HG02938 (cell line): ENCODE measurements at regions not wholly inside any gene's neighbourhood (a gene's known extent, or its start where the extent isn't known, plus 50 kb on each side); places are given as distances from the start of the nearest gene placed in this dataset.
"Not testable (repeated sequence)": the region's sequence is repeated elsewhere in the genome, so short reads cannot be mapped to it uniquely, and the experiment has no call there.

Experiments
- ATAC-seq: cut with Tn5 transposase; IDR thresholded peaks from one replicate; pipeline ENCODE4 v1.9.1; 2021; ENCODE audit warnings: mild to moderate bottlenecking, moderate library complexity; ENCODE audit not compliant: unreplicated experiment

DNA sequence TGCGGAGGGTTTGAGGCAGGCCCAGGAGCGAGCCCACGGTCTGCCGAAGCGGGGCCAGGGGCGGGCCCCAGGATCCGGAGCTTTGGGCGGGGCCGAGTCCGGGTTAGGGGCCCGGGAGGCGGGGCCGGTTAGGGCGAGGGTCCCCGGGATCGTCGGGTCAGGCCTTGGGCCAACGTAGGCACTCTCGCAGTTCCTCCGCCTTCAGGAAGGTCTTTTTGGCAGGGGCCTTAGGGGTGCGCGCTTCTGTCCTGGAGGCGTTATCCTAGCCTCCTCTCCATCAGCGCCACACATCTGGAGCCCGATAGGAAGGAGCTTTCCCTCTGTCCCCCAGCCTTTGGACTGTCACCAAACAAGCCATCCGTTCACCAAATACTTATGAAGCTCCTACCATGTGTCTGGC is 131.8 kb upstream of the ALDH3B2 start:
- ATAC-seq, result not testable (repeated sequence)

DNA sequence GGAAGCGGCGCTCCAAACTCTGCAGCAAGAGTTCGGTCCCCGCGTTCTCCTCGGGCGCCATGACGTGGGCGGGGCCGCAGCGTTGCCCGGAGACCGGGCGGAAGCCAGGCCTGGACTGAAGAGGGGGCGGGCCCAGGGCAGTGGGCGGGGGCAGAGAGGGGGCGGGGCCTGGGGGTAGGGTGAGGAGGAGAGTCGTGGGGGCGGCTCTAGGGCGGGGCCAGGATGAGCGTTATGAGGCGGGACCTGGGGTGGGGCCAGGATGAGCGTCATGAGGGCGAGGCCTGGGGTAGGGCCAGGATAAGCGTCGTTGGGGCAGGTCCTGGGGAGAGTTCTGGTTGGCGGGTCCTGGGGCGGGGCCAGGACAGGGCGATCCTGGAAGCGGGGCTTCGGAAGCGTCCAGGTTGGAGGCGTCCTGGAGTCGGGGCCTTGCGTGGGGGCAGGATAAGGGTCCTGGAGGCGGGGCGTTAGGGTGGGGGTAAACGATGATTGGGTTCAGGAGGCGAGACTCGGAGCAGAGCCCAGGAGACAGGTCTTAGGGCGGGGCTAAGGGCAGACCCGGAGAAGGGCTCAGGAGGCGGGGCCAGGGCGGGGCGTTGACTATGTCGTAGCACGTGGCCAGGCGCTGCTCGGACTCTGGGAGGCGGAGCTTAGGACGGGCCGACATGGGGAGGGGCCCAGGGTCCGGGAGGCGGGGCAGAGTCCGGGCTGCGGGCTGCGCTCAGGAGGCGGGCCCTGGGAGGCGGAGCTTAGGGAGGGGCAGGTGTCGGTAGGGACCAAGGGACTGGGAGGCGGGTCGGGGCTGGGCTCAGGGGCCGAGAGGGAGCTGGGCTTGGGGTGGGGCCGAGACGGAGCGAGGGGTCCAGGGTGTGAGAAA is 131.1 kb upstream of the ALDH3B2 start:
- ATAC-seq, result peak; percentile 76

DNA sequence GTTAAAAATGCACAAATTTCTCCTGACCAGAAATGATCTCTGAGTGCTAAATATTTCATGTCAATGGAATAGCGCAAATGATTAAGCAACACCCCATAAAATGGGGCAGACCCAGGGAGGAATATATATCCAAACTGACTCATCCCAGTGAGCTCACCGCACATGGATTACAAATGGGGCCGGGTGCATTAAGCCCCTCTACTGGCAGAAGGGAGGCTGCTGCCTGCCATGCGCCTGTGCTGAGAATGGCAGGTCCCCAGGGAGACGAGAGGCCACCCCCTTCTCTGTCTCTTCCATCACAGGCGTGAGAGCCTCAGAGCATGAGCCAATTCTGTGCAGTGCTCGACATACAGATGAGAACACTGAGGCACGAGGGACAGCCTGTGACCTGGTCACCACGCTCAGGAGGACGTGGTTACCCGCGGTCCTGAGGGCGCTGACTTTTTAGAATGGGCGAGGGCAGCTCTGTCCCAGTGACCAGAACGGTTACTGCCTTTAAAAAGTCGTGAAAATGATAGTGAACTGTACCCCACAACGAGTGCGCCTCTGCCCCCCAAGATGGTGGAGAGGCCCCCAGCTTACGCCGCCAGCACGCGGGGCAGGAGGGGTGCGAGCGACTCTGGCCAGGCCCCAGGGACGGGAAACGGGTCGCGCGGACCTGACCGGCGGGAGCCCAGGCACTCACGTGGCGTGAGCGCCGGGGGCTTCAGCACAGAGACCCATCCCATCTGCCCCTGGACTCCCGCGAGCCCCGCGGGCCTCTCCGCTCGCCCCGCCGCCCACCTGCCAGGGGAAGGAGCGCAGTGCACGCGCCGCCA is 130.2 kb upstream of the ALDH3B2 start:
- ATAC-seq, result not testable (repeated sequence)

DNA sequence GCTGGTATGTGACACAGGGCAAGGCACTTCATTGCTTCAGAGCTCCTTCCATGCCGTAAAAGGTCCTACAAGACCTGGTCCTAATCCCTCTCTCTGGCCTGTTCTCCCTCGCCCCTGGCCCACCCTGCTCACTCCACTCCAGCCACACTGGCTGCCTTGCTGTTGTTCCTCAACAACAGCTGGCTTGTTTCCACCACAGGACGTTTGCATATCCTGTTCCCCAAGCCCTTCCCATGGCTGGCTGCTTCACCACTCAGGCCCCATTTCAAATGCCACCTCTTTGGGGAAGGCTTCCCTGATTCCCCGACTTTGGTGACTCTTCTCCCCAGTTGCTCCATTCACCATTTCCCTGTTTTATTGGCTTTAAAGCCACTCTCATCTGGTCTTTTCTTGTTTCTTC is 129.1 kb upstream of the ALDH3B2 start:
- not testable (repeated sequence) for ATAC-seq

DNA sequence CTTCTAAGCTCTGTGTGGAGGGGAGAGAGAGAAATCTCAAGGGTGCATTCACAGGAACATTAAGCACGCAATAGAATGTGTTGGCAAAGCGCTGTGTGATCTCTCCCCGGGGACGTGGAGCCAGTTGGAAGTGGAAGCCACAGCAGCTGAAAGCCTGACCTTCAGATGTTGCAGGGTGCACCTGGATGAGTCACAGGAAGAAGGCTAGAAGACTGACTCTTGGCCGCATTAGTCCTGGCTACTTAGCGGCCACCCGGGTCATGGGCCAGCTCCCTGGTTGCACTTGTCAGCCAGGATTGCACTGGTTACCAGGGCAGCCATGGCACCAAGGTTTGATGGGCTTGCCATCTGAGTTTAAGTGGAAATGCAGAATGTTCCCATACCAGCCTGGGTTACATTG is 128.6 kb upstream of the ALDH3B2 start:
- ATAC-seq, result not testable (repeated sequence)

DNA sequence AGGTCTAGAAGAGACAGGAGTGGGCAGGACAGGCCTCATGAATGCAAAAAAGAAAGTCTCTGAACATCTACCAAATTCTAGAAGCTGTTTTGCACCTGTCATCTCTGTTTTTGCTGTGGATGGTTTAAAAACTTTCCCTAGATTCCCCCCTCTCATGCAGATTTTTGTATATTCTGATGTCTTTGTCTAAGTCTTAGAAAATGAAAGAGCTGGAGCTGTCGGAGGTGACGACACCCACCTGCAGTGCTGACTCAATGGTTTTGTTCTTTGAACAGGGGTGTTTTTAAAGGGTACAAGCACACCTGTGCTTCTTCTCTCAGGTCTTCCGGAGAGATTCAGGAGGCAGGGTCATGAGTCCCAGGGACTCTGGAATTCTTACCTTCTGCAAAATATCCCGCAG is 128.2 kb upstream of the ALDH3B2 start:
- not testable (repeated sequence) for ATAC-seq

DNA sequence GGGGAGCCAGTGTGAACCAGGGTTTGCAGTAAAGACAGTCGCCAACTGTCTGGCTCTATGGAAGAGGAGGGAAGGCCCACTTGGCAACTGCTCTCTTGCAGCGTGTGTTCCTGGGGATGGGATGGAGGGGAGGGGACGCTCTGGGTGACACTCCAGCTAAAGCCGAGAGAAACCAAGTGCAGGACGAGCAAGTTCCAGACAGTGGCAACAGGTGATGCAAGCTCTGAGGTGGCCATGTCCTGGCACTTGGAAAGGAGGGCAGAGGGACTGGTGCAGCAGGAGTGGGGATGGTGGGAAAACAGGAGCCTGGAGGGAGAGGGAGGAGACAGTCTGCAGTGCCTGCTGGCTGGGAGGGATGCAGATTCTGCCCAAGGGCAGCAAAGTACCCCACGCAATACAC is 127.0 kb upstream of the ALDH3B2 start:
- ATAC-seq, result not testable (repeated sequence)

DNA sequence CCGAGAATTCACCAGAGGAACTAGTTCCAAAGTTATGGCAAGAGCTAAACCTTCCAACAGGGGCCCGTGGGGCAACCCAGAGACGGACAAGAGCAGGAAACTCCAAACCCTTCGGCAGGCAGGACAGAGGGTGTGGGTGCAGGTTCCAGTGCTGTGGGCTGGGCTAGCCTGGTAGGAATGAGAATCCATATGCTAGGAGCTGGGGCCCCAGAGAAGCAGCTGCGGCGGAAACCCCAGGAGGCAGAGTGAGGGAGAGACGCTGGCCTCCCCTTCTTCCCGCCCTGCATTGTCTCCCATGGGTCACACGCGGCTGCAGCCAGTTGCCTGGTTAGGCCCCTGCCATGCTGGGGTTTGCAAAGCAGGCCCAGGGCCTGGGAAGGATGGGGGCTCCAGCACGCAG is 126.2 kb upstream of the ALDH3B2 start:
- not testable (repeated sequence) for ATAC-seq

DNA sequence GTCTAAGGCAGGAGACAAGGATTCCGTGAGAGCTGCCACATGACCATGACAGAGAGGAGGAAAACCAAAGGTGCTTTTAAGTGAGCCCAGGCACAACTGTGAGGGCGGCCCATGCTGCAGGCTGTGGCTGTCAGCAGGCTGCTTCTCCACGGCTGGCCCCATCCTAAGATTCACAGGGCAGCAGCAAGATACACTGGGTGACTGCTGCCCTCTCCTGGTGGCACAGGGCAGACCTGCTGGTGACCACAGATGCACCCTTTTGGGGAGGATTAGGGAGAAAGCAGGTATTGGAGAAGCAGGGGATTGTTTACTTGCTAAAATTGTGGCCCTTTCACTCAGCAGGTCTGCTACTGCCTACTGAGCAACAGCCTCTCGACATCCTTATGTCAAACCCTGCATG is 125.4 kb upstream of the ALDH3B2 start:
- not testable (repeated sequence) for ATAC-seq

DNA sequence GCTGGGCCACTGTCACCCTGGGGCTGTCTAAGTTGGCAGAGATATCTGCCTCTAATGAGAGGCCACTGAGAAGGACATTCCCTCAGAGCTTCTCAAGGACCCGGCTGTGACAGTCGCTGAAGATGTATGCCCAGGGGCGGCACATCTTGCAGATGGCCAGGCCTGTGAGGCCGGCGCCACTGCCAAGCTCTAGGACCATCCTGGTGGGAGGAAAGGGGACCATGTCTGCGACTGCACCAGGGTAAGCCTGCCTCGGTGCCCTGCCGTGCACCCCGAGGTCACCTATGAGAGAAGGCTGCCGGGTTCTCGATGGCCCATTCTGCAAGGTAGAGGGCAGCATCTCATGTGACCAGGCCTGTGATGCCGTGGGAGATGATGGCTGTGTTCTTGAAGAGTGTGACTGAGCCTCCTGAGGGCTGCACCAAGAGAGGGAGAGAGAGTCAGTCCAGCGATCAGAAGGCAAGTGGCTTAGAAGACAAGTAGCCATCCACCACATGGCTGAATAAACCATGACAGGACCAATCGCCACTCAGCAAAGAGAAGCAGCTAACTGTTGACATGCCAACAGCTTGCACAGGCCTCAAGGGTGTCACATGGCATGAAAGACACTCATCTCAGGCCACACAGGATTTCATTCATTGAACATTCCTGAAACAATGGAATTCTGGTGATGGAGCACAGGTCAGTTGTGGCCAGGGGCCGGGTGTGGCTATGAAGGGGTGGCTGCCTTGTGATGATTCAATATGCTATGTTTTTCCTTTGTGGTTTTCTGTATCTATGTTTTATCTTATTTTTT is 123.5 kb upstream of the ALDH3B2 start:
- not testable (repeated sequence) for ATAC-seq

DNA sequence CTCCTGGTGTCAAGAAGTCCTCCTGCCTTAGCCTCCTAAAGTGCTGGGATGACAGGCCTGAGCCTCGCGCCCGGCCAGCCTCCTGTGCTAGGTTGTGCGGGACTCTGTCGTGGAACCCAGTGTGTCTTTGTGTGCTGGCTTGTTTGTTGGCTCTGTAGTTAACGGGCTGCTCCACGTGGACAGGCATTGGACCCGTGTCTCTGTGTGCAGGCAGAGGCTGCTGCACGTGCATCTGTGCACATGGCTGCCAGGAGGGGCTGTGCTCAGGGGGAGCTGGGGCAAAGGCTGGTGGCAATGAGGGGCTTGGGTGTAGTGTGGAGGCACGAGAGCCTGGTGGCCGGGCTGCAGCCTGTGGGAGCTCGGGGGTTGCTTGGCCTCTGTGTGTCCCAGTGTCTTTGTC is 121.3 kb upstream of the ALDH3B2 start:
- ATAC-seq, result no peak

DNA sequence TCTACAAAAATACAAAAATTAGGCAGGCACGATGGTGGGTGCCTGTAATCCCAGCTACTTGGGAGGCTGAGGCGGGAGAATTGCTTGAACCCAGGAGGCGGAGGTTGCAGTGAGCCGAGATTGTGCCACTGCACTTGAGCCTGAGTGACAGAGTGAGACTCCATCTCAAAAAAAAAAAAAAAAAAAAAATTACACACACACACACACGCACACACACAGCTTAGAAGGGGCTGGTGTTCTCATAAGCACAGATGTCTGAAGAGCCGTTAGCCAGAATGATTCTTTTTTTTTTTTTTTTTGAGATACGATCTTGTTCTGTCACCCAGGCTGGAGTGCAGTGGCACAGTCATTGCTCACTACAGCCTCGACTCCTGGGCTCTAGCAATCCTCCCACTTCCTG is 119.3 kb upstream of the ALDH3B2 start:
- not testable (repeated sequence) for ATAC-seq

DNA sequence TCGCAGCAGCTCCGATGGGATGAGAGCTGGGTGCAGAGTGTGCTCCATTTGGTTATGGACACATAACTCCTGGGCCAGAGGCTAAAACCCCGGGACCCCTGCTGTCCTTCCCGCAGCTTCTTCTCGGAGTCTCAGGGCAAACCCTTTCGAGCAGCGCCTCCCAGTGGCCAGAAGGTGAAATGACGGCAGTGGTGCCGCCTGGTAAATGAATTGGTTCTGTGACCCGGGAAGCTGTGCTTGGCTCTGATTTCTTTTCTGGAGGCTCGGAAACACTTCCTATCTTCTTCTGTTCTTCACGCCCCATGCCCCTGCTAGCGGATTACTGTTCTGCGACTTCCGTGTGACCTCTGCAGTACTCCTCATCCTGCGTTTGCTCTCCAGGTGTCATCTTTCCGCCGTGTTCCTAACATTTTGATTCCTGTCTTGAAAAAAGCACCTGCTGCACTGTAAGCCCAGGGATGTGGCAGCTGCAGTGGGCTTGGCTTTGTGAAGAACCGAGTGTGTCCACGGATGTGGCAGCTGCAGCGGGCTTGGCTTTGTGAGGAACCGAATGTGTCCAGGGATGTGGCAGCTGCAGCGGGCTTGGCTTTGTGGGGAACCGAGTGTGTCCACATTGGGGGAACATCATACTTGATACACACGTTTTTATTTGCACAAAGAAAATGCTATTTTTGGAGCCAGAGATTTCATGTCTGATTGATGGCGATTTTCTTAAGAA is 118.0 kb upstream of the ALDH3B2 start:
- not testable (repeated sequence) for ATAC-seq

DNA sequence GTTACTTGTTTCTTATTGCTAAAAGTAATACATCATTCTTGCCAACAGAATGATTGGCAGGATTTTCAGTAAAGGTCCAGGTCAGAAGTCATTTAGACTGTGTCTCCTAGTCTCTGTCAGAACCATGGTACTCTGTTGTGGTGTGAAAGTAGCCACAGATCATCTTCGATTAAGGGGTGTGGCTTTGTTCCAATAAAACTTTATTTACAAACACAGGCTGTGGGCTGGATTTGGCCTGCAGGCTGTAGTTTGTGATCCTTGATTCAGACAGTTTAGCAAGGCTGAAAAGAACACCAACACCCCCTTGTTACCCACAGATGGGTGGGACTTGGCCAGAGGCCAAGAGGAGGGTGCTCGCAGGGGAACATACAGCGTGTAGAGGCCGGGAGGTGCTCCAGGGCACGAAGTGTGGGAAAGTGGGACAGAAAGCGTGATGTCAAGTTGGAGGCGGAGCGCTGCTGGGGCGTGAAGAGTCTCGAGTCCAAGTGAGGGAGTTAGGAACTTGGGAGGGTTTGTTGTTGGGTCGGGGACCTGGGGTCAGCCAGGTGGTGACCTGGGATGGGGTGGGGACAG is 117.3 kb upstream of the ALDH3B2 start:
- ATAC-seq, result not testable (repeated sequence)

DNA sequence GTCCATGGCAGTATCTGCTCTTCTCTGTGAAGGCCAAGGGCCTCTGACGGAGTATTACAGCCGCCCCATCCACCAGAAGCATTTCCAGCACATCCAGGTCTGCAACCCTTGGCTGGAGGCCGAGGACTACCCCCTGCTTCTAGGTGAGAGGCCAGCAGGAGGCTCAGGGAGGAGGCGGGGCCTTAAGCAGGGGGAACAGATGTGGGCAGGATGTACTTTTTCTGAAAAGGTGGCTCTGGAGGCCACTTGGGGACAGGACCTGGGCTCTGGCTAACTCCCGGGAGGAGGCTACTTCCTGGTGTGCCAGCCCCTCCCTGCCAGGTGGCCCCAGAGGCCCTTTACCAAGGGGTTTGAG is 113.9 kb upstream of the ALDH3B2 start:
- ATAC-seq, result not testable (repeated sequence)

DNA sequence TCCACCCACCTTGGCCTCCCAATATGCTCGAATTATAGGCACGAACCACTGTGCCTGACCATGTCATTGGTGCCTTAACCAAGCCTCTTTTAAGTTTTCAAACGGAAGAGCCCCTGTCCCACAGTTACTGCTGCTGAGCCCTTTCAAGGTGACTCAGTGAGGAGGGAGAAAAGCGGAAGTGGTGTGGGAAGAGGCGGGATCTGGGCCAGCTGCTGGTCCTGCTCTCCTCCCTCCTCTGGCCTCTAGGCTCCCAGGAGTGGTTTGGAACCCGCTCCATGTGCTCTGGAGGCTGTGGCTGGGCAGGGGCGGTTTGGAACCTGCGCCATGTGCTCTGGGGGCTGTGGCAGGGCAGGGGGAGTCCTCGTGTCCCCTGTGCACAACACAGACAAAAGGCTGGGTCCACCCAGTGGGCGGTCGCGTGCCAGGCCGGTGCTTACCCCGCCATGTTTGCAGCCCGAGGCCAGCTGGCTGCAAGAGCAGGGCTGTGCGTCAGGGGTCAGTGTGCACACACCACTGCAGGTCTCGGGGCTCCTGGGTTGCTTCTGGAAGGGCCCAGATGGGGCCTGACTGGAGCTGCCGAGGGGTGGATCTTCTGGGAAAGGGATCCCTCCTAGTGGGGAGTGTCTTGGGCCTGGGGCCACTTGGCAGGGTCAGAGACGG is 113.4 kb upstream of the ALDH3B2 start:
- ATAC-seq, result not testable (repeated sequence)

DNA sequence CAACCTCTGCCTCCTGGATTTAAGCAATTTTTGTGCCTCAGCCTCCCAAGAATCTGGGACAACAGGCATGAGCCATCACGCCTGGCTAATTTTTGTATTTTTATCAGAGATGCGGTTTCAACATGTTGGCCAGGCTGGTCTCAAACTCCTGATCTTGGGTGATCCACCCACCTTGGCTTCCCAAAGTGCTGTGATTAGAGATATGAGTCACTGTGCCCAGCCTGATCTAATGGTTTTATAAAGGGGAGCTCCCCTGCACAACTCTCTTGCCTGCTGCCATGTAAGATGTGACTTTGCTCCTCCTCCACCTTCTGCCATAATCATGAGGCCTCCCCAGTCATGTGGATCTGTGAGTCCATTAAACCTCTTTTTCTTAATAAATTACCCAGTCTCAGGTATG is 107.5 kb upstream of the ALDH3B2 start:
- ATAC-seq, result not testable (repeated sequence)

DNA sequence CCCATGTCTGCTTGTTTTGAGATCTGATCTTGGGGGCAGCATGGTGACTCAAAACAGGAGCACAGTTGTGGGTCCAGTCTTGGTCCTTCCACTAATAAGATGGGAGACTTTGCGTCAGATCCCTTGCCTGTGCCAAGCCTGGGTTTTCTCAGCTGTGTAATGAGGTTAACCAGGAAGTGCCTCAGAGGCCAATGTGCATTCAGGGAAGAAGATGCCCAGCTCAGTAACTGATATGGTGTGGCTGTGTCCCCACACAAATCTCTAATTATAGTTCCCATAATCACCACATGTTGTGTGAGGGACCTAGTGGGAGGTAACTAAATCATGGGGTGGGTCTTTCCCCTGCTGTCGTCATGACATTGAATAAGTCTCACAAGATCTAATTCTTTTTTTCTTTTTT is 107.1 kb upstream of the ALDH3B2 start:
- not testable (repeated sequence) for ATAC-seq

DNA sequence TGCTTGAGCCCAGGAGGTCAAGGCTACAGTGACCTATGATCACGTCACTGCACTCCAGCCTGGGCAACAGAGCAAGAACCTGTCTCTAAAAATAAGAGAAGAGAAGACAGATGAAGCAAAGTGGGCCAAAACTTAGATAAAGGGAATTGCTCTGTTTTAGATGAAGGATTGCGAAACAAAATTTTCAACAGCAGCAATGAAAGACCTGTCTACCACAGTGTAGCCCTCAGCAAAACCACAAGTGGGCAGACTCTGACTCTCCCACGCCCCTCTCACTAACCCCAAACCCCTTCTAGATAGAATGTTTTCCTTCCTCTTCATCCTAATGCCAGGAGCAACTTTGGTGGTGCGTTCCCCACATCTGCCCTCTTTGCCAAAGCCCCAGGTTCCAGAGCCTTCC is 105.6 kb upstream of the ALDH3B2 start:
- no peak for ATAC-seq
